ENCODE measurements at regions not wholly inside any gene's neighbourhood (a gene's known extent, or its start where the extent isn't known, plus 50 kb on each side); places are given as distances from the start of the nearest gene placed in this dataset.
"Not testable (repeated sequence)": the region's sequence is repeated elsewhere in the genome, so short reads cannot be mapped to it uniquely, and the experiment has no call there.

DNA sequence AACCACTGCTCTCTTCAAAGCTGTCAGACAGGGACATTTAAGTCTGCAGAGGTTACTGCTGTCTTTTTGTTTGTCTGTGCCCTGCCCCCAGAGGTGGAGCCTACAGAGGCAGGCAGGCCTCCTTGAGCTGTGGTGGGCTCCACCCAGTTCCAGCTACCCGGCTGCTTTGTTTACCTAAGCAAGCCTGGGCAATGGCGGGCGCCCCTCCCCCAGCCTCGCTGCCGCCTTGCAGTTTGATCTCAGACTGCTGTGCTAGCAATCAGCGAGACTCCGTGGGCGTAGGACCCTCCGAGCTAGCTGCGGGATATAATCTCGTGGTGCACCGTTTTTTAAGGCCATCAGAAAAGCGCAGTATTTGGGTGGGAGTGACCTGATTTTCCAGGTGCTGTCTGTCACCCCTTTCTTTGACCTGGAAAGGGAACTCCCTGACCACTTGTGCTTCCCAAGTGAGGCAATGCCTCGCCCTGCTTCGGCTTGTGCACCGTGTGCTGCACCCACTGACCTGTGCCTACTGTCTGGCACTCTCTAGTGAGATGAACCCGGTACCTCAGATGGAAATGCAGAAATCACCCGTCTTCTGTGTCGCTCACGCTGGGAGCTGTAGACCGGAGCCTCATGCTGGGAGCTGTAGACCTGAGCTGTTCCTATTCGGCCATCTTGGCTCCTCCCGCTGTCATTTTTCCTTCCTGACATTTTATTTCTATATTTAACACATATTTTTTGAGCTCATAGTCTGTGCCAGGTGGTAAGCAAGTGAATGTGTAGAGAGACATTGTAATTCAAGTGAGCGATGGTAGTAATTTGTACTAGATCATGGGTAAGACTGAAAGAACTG is 551.5 kb downstream of the RAB38 start:
- DNase-seq: not testable (repeated sequence)

- no peak for DNase-seq
These were observed 558.7 kb downstream of the RAB38 start for GRCh38 chr11:87616511-87616910.

- no peak for DNase-seq
These were observed 566.6 kb downstream of the TMEM135 start for GRCh38 chr11:87604350-87604749.

GRCh38 chr11:87603887-87604286 is 566.2 kb downstream of the TMEM135 start:
- DNase-seq: no peak

DNA sequence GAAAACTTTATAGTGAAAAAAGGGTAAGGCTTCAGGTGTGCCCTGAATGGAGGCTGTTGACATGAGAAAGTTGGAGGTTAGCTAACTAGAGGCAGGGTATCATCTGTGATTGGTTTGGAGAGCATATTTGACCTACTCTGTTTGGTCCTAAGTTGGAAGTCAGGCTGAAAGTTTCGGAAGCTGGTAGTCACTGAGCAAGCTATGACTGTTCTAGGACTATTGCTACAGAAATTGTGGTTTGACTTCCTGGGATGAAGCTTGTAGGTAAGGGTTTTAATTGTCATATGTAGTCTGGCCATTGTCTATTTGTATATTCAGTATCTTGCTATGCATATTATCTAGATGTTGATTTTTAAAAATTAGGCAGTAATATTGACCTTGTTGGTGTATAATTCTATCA is 565.0 kb downstream of the TMEM135 start:
- no peak for DNase-seq

DNA sequence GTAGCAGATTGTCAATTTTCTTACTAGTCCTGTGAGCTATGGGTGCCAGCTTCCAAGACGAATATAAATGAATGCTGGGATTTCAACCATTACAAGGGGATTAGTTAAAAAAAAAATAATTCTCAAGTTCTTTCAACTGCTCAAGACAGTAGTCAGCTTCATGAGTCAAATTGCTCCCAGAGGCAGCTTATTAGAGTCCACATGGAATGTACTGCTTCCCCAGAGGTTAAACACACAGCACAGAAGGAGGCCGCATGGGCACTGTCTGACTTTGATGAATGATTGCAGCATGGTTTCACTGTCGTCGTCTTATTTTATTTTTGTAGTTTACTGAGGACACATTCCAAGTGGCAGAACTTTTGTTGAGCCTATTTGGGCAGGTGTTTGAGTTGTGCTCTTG is 563.2 kb downstream of the TMEM135 start:
- no peak for DNase-seq

DNA sequence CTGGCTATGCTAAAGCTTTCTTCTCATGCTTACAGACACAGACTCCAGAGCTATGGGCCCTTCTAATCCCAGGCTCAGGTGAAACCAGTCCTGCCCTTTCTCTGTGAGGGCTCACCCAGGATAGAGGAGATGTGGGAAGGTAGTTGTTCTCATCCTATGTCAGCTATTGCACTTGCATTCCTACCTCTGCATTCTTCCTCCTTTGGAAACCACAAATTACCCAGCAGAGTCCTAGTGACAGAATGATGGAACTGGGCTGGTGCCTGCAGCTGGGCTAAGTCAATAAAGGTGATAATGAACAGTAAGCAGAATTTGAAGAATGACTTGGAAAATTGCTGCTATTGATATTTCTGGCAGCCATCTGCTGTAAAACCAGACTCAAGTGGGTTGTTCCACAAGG is 560.0 kb downstream of the TMEM135 start:
- DNase-seq: no peak

- no peak for DNase-seq
These were observed 558.4 kb downstream of the TMEM135 start for GRCh38 chr11:87596176-87596575.

- no peak for DNase-seq
These were observed 551.3 kb downstream of the TMEM135 start for GRCh38 chr11:87589082-87589481.

DNA sequence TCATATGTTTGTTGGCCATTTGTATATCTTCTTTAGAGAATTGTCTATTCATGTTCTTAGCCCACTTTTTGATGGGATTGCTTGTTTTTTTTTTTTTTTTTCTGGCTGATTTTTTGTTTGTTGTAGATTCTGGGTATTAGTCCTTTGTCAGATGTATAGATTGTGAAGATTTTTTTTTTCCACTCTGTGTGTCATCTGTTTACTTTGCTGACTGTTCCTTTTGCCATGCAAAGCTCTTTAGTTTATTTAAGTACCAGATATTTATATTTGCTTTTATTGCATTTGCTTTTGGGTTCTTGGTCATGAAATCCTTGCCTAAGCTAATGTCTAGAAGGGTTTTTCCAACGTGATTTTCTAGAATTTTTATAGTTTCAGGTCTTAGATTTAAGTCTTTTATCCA is 547.9 kb downstream of the TMEM135 start:
- not testable (repeated sequence) for DNase-seq

GRCh38 chr11:87583931-87584330 is 546.2 kb downstream of the TMEM135 start:
- DNase-seq: no peak

DNA sequence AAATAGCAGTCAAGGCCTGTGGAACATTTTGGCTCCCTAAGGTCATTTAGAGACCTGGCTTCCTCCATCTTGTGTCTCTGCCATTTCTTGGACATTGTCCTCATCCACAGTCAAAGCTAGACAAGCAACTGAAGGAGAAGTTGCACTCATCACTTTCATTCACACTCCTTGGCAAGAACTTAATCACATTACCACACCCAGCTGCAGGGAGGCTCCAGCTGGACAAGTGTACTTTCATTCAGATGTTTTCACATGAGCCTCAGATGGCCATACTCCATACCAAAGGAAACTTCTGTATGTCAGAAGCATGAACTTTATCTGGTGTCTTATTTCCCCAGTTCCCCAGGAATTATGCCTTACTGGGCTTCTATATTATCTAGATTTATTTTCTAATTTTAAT is 537.4 kb downstream of the TMEM135 start:
- no peak for DNase-seq

DNA sequence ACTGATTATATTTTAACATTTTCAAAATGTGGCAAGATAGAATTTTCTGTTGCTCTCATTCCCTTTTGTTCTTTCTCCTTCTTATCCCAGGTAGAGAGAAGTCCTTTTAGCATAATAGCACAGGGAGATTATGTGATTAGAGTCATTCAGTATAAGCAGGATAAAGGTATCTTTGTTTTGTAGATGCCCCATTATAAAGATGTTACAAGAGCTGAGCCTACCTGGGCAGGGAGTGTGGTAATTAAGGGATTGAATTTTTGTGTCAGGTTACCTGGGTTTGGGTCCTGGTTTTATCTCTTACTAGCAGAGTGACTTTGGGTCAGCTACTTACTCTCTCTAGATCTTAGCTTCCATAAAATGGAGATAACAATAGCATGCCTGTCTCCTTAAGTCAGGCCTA is 536.5 kb downstream of the TMEM135 start:
- DNase-seq: no peak

DNA sequence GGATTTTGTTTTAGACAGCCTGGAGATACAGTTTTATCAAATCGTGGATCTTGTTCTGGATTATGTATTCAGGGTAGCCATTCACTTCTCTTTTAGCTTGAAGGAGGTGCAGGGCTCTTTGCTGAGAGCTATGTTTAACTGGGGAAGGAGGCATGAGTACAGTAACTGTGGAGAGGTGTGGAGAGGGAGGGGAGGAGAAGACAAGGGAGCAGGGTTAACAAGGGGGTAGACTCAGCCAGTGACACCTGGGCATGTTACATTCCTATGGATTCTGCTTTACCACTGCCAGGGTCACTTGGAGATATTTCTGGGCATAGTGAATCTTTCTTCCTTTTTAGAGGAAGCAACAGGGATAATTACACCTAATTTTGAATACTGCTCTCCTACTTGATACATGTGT is 536.0 kb downstream of the TMEM135 start:
- DNase-seq: no peak

GRCh38 chr11:87572881-87573280 is 535.1 kb downstream of the TMEM135 start:
- DNase-seq: no peak

- no peak for DNase-seq
These were observed 522.6 kb downstream of the TMEM135 start for GRCh38 chr11:87560352-87560751.

DNA sequence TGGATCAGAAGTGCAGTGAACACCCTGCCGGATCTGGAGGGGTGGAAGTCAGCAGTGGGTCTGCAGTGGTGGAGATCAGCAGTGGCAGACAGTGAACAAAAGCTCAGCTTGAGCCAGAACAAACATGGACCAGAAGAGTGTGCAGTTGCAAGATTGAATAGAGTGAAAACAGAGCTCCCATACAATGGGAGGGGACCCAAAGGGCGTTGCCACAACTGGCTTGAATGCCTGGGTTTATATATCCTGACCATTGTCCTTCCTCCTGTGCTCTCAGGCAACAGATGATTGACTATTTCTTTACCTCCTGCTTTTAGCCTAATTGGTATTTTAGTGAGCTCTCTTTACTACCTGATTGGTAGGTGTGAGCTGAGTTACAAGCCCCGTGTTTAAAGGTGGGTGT is 522.1 kb downstream of the TMEM135 start:
- not testable (repeated sequence) for DNase-seq

DNA sequence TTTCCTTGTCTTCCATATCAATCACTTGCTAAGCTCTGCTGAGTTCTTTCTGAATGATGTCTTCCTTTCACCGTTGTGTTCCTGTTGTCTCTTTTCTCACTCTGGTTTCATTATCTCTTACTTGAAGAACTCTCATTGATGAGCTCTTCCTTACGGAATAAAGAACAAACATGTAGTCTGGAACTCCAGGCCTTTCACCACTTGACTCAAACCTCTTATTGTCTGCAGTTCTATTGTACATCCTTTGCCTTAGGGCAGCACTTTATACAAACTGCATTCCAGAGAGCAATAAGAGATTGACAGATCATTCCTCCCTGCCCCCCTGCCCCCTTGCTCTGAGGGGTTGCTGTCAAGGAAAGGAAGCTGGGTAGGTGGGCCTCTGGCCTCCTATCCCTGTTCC is 517.4 kb downstream of the TMEM135 start:
- DNase-seq: no peak

- DNase-seq: no peak
These were observed 511.1 kb downstream of the TMEM135 start for GRCh38 chr11:87548797-87549196.

GRCh38 chr11:87545858-87546257 is 508.1 kb downstream of the TMEM135 start:
- no peak for DNase-seq

DNA sequence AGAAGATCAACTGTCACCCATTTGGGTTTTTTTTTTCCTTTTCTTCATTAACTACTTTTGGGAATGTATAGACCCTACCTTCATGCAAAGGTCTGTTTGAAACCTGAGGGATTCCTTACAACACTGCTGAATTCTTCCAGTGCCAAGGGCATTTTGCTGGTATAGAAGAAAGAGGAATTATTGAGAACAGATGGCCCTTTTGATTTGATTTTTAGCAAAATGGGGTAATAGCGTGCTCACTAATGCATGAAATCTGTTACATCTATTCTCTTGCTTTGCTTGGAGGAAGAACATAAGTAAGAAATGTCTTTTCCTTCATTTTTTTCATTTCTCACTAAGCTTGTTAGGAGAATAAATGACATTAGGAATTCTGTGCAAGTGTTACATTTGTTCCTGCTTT is 501.9 kb downstream of the TMEM135 start:
- DNase-seq: no peak

- no peak for DNase-seq
These were observed 498.8 kb downstream of the TMEM135 start for GRCh38 chr11:87536565-87536964.

- no peak for DNase-seq
These were observed 498.3 kb downstream of the TMEM135 start for GRCh38 chr11:87536016-87536415.

DNA sequence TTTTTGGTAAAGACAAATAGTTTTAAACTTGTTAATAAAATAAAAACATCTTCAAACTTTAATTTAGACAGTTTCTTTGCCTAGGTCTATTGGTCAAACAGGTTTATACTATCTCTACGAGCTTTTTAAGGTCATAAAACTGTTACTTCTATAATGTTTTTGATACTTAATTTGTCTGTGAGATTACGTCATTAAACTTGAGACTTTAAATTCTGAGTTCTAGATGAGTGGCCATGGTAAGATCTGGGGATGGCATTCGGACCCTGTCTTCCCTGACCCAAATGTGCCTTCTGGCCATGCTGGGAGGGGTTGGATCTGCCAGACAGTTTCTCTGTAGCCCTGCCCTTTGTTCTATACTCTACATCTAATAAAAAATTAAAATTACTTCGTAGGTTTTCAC is 497.8 kb downstream of the TMEM135 start:
- DNase-seq: no peak

GRCh38 chr11:87531835-87532234 is 494.1 kb downstream of the TMEM135 start:
- not testable (repeated sequence) for DNase-seq
